ENCODE measurements at regions not wholly inside any gene's neighbourhood (a gene's known extent, or its start where the extent isn't known, plus 50 kb on each side); places are given as distances from the start of the nearest gene placed in this dataset.

GRCh38 chrX:109841257-109841656 lies 108.2 kb upstream of the ACSL4 start:
- DNase-seq, result no peak
- in situ Hi-C loops (cut with HindIII; ENCODE audit: low pct_ligation_motif_present, low pct_unique_long_range_greater_than_20kb, low sequenced_read_pairs), result no loop called here

- in situ Hi-C loops (cut with HindIII; ENCODE audit: low pct_ligation_motif_present, low pct_unique_long_range_greater_than_20kb, low sequenced_read_pairs), result no loop called here
- DNase-seq, result no peak
Measured at GRCh38 chrX:109841869-109842579, 109.0 kb upstream of the ACSL4 start.

- DNase-seq, result no peak
- in situ Hi-C loops (cut with HindIII; ENCODE audit: low pct_ligation_motif_present, low pct_unique_long_range_greater_than_20kb, low sequenced_read_pairs), result no loop called here
Measured at GRCh38 chrX:109842611-109843010, 109.6 kb upstream of the ACSL4 start.

GRCh38 chrX:109843963-109844751 lies 111.1 kb upstream of the ACSL4 start:
- in situ Hi-C loops (cut with HindIII; ENCODE audit: low pct_ligation_motif_present, low pct_unique_long_range_greater_than_20kb, low sequenced_read_pairs), result no loop called here
- no peak for DNase-seq

- in situ Hi-C loops (cut with HindIII; ENCODE audit: low pct_ligation_motif_present, low pct_unique_long_range_greater_than_20kb, low sequenced_read_pairs), result no loop called here
- DNase-seq, result no peak
Measured at GRCh38 chrX:109844986-109845385, 111.9 kb upstream of the ACSL4 start.

- DNase-seq, result no peak
- in situ Hi-C loops (cut with HindIII; ENCODE audit: low pct_ligation_motif_present, low pct_unique_long_range_greater_than_20kb, low sequenced_read_pairs), result no loop called here
Measured at GRCh38 chrX:109845996-109846395, 112.9 kb upstream of the ACSL4 start.

- no peak for DNase-seq
- in situ Hi-C loops (cut with HindIII; ENCODE audit: low pct_ligation_motif_present, low pct_unique_long_range_greater_than_20kb, low sequenced_read_pairs), result no loop called here
Measured at GRCh38 chrX:109847257-109848187, 114.5 kb upstream of the ACSL4 start.

GRCh38 chrX:109848461-109849050 lies 115.5 kb upstream of the ACSL4 start:
- in situ Hi-C loops (cut with HindIII; ENCODE audit: low pct_ligation_motif_present, low pct_unique_long_range_greater_than_20kb, low sequenced_read_pairs), result no loop called here
- no peak for DNase-seq

- no peak for DNase-seq
- in situ Hi-C loops (cut with HindIII; ENCODE audit: low pct_ligation_motif_present, low pct_unique_long_range_greater_than_20kb, low sequenced_read_pairs), result no loop called here
Measured at GRCh38 chrX:109854096-109854495, 121.0 kb upstream of the ACSL4 start.

GRCh38 chrX:109855501-109855900 lies 122.4 kb upstream of the ACSL4 start:
- in situ Hi-C loops (cut with HindIII; ENCODE audit: low pct_ligation_motif_present, low pct_unique_long_range_greater_than_20kb, low sequenced_read_pairs), result no loop called here
- no peak for DNase-seq

GRCh38 chrX:109856974-109857373 lies 123.9 kb upstream of the ACSL4 start:
- in situ Hi-C loops (cut with HindIII; ENCODE audit: low pct_ligation_motif_present, low pct_unique_long_range_greater_than_20kb, low sequenced_read_pairs), result no loop called here
- DNase-seq, result peak; percentile 25

- DNase-seq, result no peak
- in situ Hi-C loops (cut with HindIII; ENCODE audit: low pct_ligation_motif_present, low pct_unique_long_range_greater_than_20kb, low sequenced_read_pairs), result no loop called here
Measured at GRCh38 chrX:109857584-109858228, 124.6 kb upstream of the ACSL4 start.

GRCh38 chrX:109858602-109859341 lies 125.7 kb upstream of the ACSL4 start:
- in situ Hi-C loops (cut with HindIII; ENCODE audit: low pct_ligation_motif_present, low pct_unique_long_range_greater_than_20kb, low sequenced_read_pairs), result no loop called here
- DNase-seq, result no peak

GRCh38 chrX:109859651-109860050 lies 126.6 kb upstream of the ACSL4 start:
- DNase-seq, result no peak
- in situ Hi-C loops (cut with HindIII; ENCODE audit: low pct_ligation_motif_present, low pct_unique_long_range_greater_than_20kb, low sequenced_read_pairs), result no loop called here

GRCh38 chrX:109862433-109862832 lies 129.4 kb upstream of the ACSL4 start:
- DNase-seq, result no peak
- in situ Hi-C loops (cut with HindIII; ENCODE audit: low pct_ligation_motif_present, low pct_unique_long_range_greater_than_20kb, low sequenced_read_pairs), result no loop called here

GRCh38 chrX:109863811-109864210 lies 130.8 kb upstream of the ACSL4 start:
- in situ Hi-C loops (cut with HindIII; ENCODE audit: low pct_ligation_motif_present, low pct_unique_long_range_greater_than_20kb, low sequenced_read_pairs), result no loop called here
- DNase-seq, result no peak

GRCh38 chrX:109871121-109871888 lies 131.6 kb upstream of the TMEM164 start:
- in situ Hi-C loops (cut with HindIII; ENCODE audit: low pct_ligation_motif_present, low pct_unique_long_range_greater_than_20kb, low sequenced_read_pairs), result no loop called here
- no peak for DNase-seq
